ENCODE measurements at regions not wholly inside any gene's neighbourhood (a gene's known extent, or its start where the extent isn't known, plus 50 kb on each side); places are given as distances from the start of the nearest gene placed in this dataset.

DNA sequence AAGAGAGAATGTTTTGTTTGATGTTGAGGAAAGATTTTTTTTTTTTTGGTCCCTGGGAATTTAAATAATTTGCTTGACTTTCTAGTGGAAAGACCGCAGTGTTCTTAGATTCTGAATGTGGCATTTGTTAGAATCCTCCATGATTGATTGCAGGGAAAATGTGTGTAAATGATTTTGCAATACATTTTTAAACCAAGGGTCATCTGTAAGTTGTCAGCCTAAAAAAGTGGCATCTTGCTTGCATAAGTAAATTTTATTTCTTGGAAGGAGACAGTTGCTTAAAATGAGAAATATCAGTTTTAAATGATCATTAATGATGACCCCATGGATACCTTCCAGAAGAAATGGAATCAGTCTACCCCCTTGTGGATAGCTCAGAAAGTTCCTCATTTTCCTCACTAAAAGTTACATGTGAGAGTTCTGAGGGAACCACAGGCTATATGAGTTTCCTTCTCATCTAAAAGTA, 105.1 kb upstream of the SLC25A48 start:
- DNase-seq (ENCODE audit: low read depth) = peak; percentile 54
- no peak for FAIRE-seq
- Histone ChIP-seq H3K27me3 (ENCODE audit: control insufficient read depth, insufficient read depth, low read length) (no peaks in the 10 kb centered on the region), H3K36me3 (ENCODE audit: control insufficient read depth, insufficient read depth, low read length) (no peaks in the 10 kb centered on the region), H3K4me3 (ENCODE audit: low read depth, low read length) (no peak overlapping the region)
- TF ChIP-seq, protein P1, sequence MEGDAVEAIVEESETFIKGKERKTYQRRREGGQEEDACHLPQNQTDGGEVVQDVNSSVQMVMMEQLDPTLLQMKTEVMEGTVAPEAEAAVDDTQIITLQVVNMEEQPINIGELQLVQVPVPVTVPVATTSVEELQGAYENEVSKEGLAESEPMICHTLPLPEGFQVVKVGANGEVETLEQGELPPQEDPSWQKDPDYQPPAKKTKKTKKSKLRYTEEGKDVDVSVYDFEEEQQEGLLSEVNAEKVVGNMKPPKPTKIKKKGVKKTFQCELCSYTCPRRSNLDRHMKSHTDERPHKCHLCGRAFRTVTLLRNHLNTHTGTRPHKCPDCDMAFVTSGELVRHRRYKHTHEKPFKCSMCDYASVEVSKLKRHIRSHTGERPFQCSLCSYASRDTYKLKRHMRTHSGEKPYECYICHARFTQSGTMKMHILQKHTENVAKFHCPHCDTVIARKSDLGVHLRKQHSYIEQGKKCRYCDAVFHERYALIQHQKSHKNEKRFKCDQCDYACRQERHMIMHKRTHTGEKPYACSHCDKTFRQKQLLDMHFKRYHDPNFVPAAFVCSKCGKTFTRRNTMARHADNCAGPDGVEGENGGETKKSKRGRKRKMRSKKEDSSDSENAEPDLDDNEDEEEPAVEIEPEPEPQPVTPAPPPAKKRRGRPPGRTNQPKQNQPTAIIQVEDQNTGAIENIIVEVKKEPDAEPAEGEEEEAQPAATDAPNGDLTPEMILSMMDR (IDR thresholded peaks at IDR 0.05; ENCODE audit: insufficient read depth, low read length, severe bottlenecking) = peak; percentile 33

DNA sequence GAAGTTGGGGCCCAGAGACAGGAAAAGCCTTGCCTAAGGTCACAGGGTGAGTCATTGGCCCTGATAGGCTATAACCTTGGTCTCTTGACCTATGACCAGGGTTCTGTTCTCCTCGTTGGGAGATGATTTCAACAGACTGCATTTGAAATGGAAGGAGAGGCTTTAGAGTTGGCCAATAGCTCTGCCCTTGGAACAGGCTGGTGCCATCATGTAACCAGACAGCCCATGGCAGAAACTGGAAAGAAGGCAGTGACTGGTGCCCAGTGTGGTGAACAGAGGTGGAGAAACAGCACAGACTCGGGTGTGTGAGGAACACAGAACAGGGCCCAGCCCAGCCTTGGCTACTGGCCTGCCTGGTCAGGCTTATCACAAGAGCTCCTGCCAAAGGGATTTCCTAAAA, 109.8 kb upstream of the SLC25A48 start:
- no peak for FAIRE-seq
- H3K36me3 ChIP-seq (ENCODE audit: control insufficient read depth, insufficient read depth, low read length) = no peaks in the 10 kb centered on the region
- DNase-seq (ENCODE audit: low read depth) = no peak
- H3K4me3 ChIP-seq (ENCODE audit: low read depth, low read length) = no peak overlapping the region
- H3K27me3 ChIP-seq (ENCODE audit: control insufficient read depth, insufficient read depth, low read length) = no peaks in the 10 kb centered on the region
- TF ChIP-seq, protein P1 (IDR thresholded peaks at IDR 0.05; ENCODE audit: insufficient read depth, low read length, severe bottlenecking) = no peak

DNA sequence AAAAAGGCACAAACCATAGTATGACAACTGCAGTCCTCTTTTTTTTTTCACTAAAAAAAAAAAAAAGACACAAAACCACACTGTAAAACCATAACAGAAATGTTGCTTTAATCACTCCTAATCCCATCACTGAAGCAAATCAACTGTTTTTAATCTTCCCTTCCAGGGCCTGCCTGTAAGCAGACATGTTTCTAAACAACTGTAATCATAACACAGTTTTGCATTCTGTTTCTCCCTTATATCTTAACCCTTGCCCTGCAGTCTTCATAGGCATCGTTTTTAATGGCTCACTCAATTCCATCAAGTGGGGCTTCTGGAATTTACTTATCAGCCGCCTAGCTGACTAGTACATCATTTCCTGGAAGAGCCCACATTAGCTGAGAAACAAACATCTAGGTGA, 111.0 kb upstream of the SLC25A48 start:
- Histone ChIP-seq H3K27me3 (ENCODE audit: control insufficient read depth, insufficient read depth, low read length) (no peaks in the 10 kb centered on the region), H3K36me3 (ENCODE audit: control insufficient read depth, insufficient read depth, low read length) (no peaks in the 10 kb centered on the region), H3K4me3 (ENCODE audit: low read depth, low read length) (no peak overlapping the region)
- no peak for DNase-seq (ENCODE audit: low read depth)
- no peak for FAIRE-seq
- TF ChIP-seq, protein P1 (IDR thresholded peaks at IDR 0.05; ENCODE audit: insufficient read depth, low read length, severe bottlenecking) = no peak

GRCh38 chr5:135721548-135722090, 112.8 kb upstream of the SLC25A48 start:
- no peak for DNase-seq (ENCODE audit: low read depth)
- Histone ChIP-seq H3K27me3 (ENCODE audit: control insufficient read depth, insufficient read depth, low read length) (no peaks in the 10 kb centered on the region), H3K4me3 (ENCODE audit: low read depth, low read length) (no peak overlapping the region), H3K36me3 (ENCODE audit: control insufficient read depth, insufficient read depth, low read length) (no peaks in the 10 kb centered on the region)
- TF ChIP-seq, protein P1 (IDR thresholded peaks at IDR 0.05; ENCODE audit: insufficient read depth, low read length, severe bottlenecking) = no peak
- no peak for FAIRE-seq

- no peaks in the 10 kb centered on the region for H3K36me3 ChIP-seq (ENCODE audit: control insufficient read depth, insufficient read depth, low read length)
- H3K27me3 ChIP-seq (ENCODE audit: control insufficient read depth, insufficient read depth, low read length) = no peaks in the 10 kb centered on the region
- TF ChIP-seq, protein P1 (IDR thresholded peaks at IDR 0.05; ENCODE audit: insufficient read depth, low read length, severe bottlenecking) = no peak
- DNase-seq (ENCODE audit: low read depth) = no peak
- FAIRE-seq = no peak
- no peak overlapping the region for H3K4me3 ChIP-seq (ENCODE audit: low read depth, low read length)
Observed at GRCh38 chr5:135720191-135720590, 114.3 kb upstream of the SLC25A48 start.

- Histone ChIP-seq H3K4me3 (ENCODE audit: low read depth, low read length) (no peak overlapping the region), H3K27me3 (ENCODE audit: control insufficient read depth, insufficient read depth, low read length) (no peaks in the 10 kb centered on the region), H3K36me3 (ENCODE audit: control insufficient read depth, insufficient read depth, low read length) (no peaks in the 10 kb centered on the region)
- no peak for DNase-seq (ENCODE audit: low read depth)
- TF ChIP-seq, protein P1 (IDR thresholded peaks at IDR 0.05; ENCODE audit: insufficient read depth, low read length, severe bottlenecking) = no peak
- FAIRE-seq = no peak
Observed at GRCh38 chr5:135719428-135720063, 114.9 kb upstream of the SLC25A48 start.

Data from bronchial epithelial cell (primary cell).